ENCODE measurements at regions not wholly inside any gene's neighbourhood (a gene's known extent, or its start where the extent isn't known, plus 50 kb on each side); places are given as distances from the start of the nearest gene placed in this dataset.
A peak's percentile ranks its signal among the peaks of the same experiment; 100 is the strongest.
"Not testable (repeated sequence)": the region's sequence is repeated elsewhere in the genome, so short reads cannot be mapped to it uniquely, and the experiment has no call there.

- DNase-seq: no peak
Observed at GRCh38 chr10:2414039-2414438, 653.3 kb upstream of the PFKP start.

GRCh38 chr10:2410049-2410448 is 657.3 kb upstream of the PFKP start:
- no peak for DNase-seq

DNA sequence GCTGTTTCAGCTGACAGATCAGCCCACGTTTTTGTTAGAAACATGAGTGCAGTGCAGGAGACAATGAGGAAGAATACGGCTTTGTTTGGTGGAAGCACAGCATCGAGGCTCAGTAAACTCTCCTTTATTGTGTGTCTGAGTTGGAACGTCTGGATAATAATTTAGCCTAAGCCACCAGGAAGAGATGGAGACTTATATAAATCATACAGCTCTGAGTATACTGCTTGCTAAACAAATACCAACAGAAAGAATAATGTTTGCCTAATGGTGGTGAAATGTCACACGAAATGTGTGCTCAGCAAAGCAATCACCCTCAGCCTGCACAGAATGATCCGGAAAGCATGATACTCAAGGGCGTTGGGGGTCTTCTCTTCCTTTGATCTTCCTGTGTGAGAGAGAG is 664.1 kb upstream of the ADARB2 start:
- no peak for DNase-seq

DNA sequence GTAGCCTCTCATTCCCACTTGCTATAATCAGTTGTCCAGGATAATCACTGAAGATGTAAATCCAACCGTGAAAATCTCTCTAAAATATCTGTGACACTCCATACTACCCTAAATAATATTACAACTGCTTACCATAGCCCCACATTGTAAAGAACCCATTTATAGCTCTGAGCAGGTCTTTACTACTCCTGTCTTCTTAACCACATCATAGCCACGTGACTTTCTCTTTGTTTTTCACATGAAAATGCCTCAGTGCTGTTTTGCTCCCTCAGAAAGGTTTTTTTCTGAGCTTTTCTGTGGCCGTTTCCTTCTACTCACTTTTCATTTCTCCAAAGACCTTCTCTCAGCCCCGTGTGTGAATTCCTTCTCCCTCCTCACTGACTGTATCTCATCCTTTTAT is 662.2 kb upstream of the ADARB2 start:
- no peak for DNase-seq

DNA sequence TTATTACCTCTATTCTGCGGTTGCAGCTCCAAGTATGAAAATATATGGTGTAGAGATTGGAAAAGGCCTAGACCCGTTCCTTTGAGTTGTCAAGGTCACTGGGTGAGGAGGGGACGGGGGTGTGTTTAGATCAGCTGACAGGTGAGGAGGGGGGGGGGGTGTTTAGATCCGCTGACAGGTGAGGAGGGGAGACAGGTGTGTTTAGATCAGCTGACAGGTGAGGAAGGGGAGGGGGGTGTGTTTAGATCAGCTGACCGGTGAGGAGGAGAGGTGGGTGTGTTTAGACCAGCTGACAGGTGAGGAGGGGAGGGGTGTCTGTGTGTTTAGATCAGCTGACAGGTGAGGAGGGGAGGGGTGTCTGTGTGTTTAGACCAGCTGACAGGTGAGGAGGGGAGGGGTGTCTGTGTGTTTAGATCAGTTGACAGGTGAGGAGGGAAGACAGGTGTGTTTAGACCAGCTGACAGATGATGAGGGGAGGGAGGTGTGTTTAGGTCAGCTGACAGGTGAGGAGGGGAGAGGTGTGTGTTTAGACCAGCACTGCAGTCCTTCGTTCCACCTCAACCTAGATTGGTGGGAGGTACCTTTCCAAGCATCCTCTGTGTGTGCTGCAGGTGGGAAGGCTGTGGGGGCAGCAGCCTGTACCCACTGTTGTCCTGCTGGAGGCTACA is 655.0 kb upstream of the ADARB2 start:
- DNase-seq: peak; percentile 26

GRCh38 chr10:2387672-2388071 is 650.3 kb upstream of the ADARB2 start:
- no peak for DNase-seq

- DNase-seq: no peak
Observed at GRCh38 chr10:2387261-2387660, 649.9 kb upstream of the ADARB2 start.

DNA sequence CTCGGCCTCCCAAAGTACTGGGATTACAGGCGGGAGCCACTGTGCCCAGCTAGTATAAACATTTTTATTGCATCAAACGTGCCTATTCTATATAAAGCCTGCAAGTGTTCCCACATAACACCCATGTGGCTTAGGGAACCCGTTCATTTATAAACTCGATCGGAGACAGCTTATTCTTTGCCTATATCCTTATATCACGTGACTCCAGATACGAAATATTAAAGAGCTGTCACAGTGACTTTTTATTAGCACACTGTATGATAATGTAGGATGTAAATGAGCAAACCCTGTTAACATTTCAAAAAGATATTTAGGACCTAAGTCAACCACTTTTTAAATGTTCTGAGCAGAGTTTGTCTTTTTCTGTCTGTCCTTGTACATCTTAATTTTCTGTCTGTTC is 642.9 kb upstream of the ADARB2 start:
- DNase-seq: no peak

DNA sequence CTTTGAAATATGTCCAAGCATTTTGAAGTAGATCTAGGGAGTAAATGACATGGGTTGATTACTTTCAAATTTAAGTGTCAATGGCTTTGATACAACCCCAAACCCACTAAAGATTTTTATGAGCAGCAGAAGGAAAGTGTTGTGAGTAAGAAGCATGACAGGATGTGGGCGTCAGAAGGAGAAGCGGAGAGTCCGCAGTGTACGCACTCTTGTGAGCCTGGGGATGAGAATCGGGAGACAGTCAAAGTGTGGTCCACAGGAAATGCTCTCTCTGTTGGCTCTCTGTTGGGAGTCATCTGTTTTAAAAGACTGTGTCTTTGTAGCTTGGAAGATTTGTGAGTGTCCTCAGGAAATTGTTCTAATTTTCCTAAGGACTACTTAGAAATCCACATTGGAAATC is 629.8 kb upstream of the ADARB2 start:
- no peak for DNase-seq

DNA sequence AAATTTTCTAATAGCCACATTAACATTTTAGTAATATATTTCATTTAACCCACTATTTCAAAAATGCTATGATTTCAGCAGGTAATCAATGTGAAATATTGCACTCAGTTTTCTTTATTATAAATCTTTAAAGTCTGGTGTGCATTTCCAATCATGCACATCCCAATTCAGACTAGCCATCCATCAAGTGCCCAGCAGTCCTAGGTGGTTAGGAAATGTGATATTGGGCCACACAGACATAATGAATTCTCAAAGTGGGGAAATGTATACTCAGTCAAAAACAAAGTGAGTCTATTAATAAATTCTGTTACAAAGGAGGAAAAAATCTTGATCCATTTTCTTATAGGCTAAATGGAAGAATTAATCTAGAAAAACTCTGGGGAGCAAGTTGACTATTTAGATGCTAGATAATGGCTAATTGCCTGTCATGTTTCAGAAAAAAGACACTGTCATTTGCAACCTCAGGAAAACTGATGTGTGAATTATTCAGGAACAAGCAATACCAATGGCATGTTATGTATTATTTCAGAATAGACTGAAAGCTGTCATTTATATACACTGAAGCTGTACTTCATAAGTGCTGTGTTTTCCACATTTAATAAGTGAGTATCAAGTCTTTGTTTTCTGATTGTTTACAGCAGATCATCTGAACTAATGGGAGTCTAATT is 629.1 kb upstream of the ADARB2 start:
- DNase-seq: no peak

DNA sequence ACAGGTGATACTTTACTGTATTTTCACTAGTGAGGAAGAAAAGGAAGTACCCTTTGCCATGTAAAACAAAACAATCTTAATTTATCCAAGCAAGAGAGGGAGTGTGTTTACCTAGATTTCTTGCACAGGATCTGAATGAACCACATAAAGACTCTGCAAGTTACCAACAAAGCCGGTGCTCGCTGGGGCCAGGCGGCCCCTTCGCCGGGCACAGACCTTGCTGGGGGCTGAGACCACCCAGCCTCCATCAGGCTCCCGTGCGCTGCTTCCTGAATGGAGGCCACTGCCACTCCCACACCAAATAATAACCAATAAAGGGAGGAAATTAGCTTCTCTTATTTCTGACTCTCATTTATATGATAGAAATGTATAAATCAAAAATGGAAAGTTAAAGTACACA is 625.0 kb upstream of the ADARB2 start:
- DNase-seq: no peak

- no peak for DNase-seq
Observed at GRCh38 chr10:2358586-2358985, 621.3 kb upstream of the ADARB2 start.

- no peak for DNase-seq
Observed at GRCh38 chr10:2356670-2357069, 619.3 kb upstream of the ADARB2 start.

GRCh38 chr10:2351566-2351965 is 614.2 kb upstream of the ADARB2 start:
- DNase-seq: no peak

- DNase-seq: peak; percentile 1
Observed at GRCh38 chr10:2342206-2342605, 604.9 kb upstream of the ADARB2 start.

- DNase-seq: no peak
Observed at GRCh38 chr10:2340831-2341647, 603.7 kb upstream of the ADARB2 start.

DNA sequence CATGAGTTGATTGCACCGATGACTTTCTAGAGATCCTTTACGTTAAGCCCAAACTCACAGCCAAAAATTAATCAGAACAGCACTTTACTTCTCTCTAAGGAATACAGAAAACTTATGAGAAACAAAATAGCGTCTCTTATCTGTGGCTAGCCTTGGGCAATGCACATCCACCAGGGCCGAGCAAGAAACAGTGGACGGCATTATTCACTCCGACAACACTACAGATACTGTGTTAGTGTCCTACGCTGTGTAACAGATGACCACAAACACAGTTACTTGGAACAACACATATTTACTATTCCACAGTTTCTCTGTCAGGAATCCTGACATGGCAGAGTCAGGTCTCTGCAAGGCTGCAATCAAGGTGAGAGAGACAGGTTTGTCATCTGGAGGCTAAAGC is 598.3 kb upstream of the ADARB2 start:
- DNase-seq: no peak

DNA sequence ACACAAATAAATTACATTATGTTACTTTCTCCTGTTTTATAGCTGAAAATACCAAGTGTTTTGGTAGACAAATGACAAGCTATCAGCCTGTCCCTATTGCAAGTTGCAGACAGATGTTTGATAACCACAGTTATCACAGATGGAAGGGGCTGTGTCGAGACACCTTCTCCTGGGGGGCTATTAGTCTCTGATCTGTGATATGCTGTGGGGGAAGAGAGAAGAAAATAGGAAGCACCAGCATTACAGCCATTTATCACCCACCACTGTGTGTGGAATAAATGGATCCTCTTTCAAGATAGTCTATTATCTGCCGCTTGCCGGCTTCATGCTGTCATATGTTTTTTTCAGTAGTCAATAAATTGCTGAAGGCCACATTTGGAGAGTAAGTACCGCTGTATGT is 597.2 kb upstream of the ADARB2 start:
- no peak for DNase-seq

DNA sequence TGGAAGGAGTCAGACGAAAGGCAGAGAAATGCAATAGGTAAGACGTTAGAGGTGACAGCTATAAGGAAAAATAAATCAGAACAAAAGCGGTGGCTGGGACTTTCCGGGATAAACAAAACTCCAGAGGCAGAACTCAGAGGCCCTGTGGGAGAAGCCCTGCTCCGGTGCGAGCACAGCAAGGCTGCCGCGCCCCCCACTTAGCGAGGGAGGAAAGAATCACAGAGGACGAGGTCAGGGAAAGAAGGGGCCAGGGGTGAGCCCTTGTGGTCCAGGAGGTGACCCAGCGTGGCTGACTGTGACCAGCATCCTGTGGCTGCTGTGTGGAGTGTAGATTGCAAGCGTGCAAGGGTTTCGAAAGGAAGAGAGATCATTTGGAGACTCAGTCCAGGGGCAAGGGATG is 591.8 kb upstream of the ADARB2 start:
- no peak for DNase-seq

- no peak for DNase-seq
Observed at GRCh38 chr10:2326411-2326810, 589.1 kb upstream of the ADARB2 start.

- not testable (repeated sequence) for DNase-seq
Observed at GRCh38 chr10:2315045-2315485, 577.7 kb upstream of the ADARB2 start.

DNA sequence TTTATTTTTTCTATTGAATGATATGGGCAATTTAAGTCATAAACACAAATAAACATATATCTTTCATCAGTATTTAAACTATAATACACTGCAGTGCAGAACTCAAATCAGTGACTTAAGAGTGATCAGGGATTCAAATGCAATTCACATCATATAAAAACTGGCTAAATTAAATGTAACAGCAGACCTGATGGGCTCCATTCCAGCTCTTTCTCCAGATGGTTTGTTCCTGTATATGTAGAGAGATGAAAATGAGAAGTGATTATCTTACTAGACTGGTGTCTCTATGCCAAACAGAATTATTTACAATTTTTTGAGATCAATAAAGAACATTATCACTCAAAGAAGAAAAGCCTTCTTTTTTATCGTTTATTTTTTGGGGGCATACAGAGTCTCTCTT is 568.8 kb upstream of the ADARB2 start:
- DNase-seq: no peak

GRCh38 chr10:2303169-2303568 is 565.8 kb upstream of the ADARB2 start:
- no peak for DNase-seq

GRCh38 chr10:2301227-2301626 is 563.9 kb upstream of the ADARB2 start:
- no peak for DNase-seq

All from NCI-H2171 treated with DMSO at 0.1 percent for 48 hours (cell line).